Amniotic epithelial cell (primary cell): ENCODE measurements at regions not wholly inside any gene's neighbourhood (a gene's known extent, or its start where the extent isn't known, plus 50 kb on each side); places are given as distances from the start of the nearest gene placed in this dataset.
"Not testable (repeated sequence)": the region's sequence is repeated elsewhere in the genome, so short reads cannot be mapped to it uniquely, and the experiment has no call there.

Experiments
- DNase-seq: peaks from one replicate; pipeline ENCODE4 v3.0.0-alpha.2; 2010; ENCODE audit warnings: low read depth

DNA sequence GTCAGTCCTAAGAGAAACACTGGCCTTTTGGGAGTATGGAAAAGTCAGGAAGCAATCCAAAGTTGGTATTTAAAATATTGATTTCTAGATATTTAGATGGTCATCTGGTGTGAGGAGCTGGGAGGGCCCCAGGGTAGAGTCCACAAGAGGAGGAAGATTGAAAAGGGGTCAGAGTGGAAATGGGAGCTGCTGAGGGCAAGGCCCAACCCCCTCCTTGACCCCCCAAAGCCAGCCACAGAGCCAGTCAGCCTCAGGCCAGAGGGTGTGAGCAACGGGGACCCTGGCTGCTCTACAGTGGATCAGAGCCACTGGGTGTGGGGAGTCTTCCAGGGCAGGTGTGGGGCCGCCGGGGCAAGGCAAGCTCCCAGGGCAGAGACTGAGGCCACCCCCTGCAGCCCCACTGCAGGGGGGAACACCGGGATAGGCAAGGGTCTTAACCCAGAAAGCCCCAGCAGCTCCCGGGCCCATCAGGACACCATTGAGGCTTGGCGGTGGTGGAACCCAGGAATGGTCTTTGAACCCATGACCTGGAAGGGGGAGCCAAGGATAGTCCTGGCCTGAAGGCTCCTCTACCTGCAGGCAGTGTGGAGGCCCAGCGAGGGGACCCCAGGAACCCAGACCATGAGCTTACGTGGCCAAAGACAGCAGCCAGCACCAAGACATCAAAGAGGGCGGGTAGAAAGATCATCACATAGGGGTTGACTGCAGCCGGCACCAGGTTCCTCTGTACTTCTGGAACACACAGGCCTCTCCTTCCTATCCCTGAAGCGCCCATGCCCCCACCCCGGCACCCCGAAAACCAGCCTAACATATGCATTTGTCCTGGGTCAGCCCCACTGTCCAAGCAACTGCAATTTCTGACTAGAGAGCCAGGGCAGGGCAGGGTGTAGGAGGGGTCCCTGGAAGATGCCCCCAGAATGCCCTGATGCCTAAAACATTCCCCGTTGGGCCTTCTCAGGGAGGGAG, 51.3 kb upstream of the CSPG4 start:
- DNase-seq: not testable (repeated sequence)

GRCh38 chr15:75763137-75763611, 50.5 kb upstream of the CSPG4 start:
- DNase-seq: no peak
